Stimulated activated CD8-positive, alpha-beta memory T cell treated with anti-CD3 and anti-CD28 coated beads, Interleukin-15, amount 100 ng/mL, for 24 hours (primary cell): ENCODE measurements at regions not wholly inside any gene's neighbourhood (a gene's known extent, or its start where the extent isn't known, plus 50 kb on each side); places are given as distances from the start of the nearest gene placed in this dataset.

Experiments
- DNase-seq: peaks from one replicate; pipeline ENCODE4 v3.0.0-alpha.2; 2020; ENCODE audit warnings: low read depth

- DNase-seq: no peak
These were observed 241.8 kb downstream of the NPHP4 start for GRCh38 chr1:5750186-5751162.

DNA sequence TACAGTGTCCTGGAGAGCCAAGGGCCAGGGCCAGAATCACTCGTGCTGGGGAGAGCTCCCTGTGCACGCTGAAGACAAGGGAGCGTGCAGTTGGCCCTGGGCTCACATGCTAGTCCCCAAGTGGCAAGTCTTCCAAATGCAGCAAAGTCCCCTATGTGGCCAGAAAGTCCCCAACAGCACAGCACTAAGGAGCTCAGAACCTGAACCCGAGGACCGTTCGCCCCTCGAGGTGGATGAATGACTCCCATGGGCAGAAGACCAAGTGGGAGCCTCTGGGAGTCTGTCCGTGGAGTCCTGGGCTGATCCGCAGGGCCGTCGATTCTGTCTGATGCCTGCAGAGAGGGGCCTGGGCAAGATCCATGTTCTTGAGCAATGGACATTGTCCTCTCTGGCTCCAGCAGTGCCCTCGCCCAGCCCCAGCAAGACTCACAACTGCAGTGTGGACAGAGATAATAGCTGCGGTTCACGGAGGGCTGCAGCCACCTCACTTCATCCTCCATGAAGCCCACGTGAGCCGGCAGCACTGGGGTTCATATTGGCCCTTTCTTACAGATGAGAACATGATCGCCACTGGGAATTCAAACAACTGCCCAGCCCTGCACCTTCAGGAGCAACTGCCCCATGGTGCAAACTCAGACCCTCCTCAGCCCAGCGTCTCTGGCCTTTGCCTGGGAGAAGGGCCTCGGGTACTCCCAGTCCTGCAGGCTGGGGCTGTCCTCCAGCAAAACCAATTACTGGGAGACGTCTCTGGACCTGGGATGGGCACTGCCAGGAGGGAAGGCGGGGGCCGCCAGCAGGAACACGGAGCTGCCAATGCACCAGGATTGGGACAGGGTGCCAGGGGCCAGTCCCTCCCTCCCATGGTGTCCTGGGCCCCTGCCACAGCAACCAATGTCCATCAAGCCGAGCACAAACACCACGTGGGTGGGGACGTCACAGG is 243.7 kb downstream of the NPHP4 start:
- no peak for DNase-seq

- DNase-seq: no peak
These were observed 244.6 kb downstream of the NPHP4 start for GRCh38 chr1:5747426-5748285.

DNA sequence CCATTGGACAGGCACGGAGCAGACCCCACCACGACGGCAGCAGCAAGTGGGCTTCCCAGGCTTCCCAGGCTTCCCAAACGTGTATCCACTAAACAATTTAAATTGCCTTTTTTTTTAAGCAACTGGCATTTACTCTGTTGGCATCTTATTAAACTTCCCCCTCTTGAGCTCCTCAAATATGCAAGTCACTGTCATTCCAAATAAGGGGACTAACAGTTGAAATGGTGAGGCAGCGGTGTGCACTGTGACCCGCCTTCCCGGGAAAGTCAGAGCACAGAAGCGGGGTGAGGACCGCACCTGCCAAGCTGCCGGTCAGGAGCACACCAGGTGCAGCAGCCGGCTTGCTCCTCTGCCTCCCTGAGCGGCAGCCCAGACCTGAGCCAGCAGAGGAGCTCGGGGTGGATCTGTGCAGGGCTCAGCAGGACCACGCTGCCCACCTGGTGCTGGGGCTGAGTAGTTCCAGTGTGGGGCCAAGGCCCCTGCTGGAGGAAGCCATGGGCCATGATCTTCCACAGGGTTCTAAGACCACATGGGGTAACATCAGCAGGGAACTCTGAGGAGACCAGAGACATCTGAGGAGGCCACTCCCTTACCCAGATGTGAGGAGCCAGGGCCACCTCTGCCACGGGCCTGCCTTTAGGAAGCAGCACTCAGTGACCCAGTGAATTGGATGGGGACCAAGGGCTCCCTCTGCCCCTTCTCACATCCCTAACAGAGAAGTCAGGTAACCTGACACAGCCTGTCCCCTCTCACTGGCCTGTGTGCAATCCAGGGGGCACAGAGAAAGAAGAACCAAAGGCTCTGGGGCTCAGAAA is 245.4 kb downstream of the NPHP4 start:
- DNase-seq: no peak

DNA sequence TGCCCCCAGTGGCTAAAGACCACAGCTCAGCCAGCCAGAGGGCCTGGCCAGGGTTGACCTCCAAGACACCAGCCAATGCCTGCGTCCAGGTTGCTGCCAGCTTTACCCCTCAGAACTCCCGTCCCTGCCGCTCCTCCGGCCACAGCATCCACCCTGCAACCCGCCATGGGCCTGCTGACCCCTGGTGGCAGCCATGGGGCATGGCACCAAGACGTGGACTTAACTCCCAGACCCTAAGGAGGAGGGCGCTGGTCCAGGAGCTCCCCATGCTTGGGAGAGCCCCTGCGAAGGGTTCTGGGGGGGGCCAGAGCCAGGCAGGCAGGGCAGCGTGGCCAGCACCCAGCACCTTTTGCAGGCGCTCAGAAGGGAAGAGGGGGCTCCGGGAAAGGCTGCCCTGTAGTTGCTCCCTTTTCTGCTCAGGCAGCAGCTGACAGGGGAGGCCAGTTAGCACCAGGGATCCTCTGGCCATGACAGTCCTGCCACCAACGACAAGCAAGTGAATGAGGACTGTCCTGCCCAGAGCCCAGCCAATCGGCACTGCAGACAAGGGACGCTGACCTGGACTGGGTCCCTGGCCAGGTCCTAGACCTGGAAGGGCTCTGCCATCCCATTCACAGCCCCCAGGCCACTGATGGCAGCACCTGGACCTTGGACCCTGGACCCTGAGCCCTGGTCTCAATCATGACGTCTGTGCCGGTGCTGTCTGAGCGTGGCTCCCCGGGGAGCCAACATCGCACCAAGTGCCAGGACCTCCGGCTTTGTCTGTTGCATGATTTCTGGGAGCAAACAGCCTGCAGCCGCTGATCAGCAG is 246.2 kb downstream of the NPHP4 start:
- peak; percentile 28 for DNase-seq

GRCh38 chr1:5744911-5745799 is 247.1 kb downstream of the NPHP4 start:
- no peak for DNase-seq

- no peak for DNase-seq
These were observed 247.9 kb downstream of the NPHP4 start for GRCh38 chr1:5744341-5744740.

GRCh38 chr1:5743435-5744095 is 248.7 kb downstream of the NPHP4 start:
- DNase-seq: no peak

- DNase-seq: no peak
These were observed 249.4 kb downstream of the NPHP4 start for GRCh38 chr1:5742801-5743200.

DNA sequence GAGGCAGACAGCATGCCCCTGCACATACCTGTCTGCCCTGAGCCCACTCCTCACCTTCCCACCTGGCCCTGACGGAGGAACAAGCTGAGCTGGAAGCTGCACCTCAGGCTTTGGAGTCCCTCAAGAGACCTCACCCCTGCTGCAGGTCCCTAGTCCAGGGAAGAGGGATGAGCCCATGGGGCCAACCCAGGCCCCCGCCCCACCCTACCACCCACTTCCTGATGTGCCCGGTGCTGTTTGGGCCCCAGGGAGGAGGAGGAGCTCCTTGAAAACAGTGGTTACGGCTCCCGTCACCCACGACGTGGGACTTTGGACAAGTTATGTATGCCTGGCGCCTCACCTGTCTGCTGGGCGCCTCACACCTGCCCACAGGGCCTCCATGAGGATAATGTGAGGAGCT is 250.2 kb downstream of the NPHP4 start:
- DNase-seq: no peak

DNA sequence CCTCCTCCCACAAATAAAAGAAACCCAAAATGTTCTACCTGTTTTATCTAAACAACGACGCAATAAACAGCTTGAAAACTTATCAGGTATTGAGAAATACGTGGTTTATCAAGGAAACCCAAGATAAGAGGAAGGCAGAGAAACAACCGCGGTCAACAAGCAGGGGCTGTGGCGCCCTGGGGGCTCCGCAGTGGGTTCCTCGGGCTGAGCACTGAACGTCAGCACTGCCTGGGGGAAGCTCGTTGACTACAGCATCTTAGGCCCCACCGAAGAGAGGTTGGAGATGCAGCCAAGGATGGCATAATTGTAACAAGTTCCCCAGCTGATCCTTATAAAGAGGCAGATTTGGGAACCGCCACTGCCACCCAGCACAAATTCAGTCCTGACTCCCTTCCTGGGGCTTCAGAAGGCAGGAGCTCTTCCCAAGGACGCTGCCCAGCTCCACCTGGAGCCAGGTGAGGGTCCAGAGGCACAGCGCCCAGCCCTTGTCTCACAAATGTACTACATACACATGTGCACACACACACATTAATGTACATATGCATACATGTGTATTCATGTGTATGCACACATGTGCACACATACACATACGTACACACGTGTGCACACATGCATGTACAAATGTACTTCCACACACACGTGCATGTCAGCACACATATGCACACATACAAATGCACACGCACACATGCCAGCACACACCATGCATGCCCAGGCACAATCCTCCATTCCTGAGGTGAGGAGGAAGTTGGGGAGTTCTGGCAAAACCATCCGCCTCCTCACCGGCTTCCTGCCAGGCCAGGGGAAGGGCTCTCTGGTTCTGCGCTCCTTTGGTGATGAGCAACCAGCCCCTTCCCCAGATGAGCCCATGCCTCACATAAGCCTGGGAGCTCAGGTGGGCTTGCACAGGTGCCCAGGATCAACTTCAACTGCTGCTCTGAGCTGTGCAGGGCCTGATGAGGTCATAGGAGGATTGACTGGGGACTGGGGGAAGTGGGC is 251.1 kb downstream of the NPHP4 start:
- no peak for DNase-seq

- DNase-seq: no peak
These were observed 251.8 kb downstream of the NPHP4 start for GRCh38 chr1:5740450-5740849.

- DNase-seq: no peak
These were observed 252.6 kb downstream of the NPHP4 start for GRCh38 chr1:5739561-5740078.

- DNase-seq: no peak
These were observed 253.2 kb downstream of the NPHP4 start for GRCh38 chr1:5738911-5739462.

- DNase-seq: no peak
These were observed 255.1 kb downstream of the NPHP4 start for GRCh38 chr1:5737081-5737480.

- no peak for DNase-seq
These were observed 257.2 kb downstream of the NPHP4 start for GRCh38 chr1:5734996-5735395.

DNA sequence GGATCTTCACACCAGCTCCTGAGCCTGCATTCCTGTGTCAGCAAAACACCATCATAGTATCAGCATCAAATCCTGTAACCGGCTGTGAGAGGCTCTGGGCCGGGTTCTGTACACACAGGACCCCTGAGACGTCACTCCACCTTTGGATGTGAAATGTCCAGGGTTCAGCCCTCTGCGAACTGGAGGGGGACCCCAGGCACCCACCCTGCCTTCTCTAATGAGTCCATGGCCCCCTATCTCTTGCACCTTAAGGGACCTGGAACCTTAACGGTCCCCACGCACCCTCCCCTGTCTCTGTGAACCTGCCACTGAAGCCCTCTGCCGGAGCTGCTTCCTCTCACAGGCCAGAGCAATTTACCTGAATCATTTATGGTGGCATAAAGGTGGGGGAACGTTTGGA is 257.8 kb downstream of the NPHP4 start:
- no peak for DNase-seq
